HG02943 (cell line): ENCODE measurements at regions not wholly inside any gene's neighbourhood (a gene's known extent, or its start where the extent isn't known, plus 50 kb on each side); places are given as distances from the start of the nearest gene placed in this dataset.
"Not testable (repeated sequence)": the region's sequence is repeated elsewhere in the genome, so short reads cannot be mapped to it uniquely, and the experiment has no call there.

Source experiments
- ATAC-seq: cut with Tn5 transposase; IDR thresholded peaks from one replicate; pipeline ENCODE4 v1.9.1; 2021; ENCODE audit warnings: mild to moderate bottlenecking, low read depth, moderate library complexity; ENCODE audit not compliant: unreplicated experiment

DNA sequence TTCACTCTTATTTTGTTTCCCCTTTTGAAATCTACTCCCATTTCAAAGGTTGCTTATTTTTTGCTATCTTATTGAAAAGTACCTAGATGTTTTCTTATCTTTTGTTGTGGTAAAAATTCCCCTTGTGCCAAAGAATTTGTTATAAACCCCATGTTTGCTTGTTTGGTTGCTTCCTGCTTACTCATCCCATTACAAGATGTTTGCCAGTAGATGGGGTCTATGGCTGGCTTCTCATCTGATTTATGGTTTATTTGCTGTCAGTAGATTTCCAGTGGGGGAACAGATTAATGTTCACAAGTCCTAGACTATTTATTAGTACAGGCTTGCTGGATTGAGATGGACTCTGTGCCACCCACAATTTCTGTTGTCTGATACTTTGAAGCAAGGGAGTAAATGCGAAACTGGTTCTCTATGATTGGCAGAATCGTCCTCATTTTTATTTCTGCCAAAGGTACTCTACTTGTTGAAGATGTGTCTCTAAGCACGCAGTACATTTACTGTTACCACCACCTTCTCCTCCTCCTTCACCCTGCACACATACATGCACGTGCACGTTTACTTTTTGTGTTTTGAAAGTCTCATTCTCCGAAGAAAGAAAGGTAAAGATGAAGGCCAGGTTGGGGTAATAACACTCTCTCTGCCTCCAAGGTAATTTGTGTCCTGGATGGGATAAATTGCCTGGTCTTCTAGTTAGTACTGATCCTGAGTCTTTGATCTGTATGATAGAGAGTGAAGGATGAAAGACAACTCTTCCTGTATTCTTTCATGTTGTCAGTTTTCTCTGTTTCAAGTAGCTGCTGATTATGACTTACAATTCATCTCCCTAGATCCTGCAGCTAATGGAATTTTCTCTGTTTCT is 117.2 kb upstream of the ATP2B1 start:
- ATAC-seq, result no peak

DNA sequence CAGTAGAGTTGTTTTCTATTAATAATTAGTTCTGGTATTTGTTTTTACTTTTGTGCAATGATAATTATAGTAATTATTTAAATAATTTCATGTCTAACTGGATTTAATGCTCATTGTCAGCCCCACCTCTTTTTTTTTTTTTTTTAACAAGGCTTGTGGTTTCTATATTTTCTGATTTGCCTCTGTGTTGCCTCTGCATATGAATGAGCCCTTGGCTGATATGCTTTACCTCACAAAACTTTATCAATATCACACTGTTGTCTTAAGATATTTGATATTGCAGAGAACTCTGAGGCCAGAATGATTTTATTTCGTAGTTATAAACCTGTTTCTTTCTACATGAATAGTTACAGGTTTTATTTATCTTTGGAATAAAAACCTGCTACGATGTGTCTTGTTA is 116.2 kb upstream of the ATP2B1 start:
- ATAC-seq, result no peak

DNA sequence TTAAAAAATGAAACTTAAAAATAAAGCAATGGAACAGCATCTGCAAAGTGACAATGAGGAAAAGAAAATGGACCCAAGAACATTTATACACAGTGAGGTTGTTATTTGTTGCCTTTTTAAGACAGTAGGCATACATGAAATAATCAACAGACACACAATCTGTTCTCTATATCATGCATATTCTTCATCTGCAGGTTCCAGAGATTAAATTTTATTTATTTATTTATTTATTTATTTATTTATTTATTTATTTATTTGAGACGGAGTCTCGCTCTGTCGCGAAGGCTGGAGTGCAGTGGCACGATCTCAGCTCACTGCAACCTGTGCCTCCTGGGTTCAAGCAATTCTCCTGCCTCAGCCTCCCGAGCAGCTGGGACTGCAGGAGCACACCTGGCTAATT is 114.4 kb upstream of the ATP2B1 start:
- not testable (repeated sequence) for ATAC-seq

DNA sequence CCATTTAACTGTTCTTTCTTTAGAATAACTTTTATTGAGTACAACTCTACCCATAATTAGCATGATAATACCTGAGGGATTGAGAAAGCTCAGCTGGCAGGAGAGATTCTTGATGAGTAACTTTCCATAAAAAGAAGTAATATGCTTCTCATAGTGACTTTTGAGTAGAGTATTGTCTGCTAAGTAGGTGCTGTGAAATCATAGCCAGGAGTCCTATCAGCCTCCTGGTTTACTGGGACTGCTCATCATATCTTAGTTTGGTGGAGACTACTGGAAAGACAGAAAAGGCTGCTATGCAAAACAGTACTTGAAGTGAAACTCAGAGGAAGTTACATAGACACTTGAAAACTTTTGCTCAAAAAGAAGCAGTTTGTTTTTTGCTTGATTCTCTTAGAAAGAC is 113.3 kb upstream of the ATP2B1 start:
- ATAC-seq, result no peak

DNA sequence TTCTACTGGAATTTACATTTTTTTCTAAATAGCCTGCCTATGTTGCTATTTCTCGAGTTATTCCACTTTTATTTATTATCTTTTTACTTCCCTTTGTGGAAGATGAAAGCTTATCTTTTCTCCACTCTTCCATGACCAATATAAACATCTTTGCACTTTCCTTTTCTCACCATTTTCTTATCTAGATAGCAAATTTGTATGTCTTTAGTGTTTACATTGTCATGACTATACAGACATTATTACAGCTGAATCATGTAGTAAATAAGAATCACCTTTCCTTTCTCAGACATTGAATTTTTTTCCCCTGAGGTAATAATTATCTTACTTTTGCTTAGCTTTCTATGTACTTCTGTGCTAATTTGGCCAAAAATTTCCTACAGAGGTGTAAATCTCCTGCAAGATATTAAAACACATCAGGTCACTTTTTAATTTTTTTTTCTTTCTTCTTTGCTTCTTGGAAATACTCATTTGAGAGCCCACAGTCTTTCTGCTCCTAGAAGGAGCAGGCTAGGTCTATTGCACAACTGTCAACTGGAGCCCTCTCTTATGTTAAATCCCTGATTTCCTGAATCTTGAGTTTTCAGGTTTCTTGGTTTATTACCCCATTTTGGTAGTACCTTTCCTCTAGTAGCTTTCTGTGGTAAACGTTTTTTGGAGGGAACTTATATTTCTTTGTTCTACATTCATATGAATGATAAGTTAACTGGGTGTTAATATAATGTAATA is 109.0 kb upstream of the ATP2B1 start:
- no peak for ATAC-seq

DNA sequence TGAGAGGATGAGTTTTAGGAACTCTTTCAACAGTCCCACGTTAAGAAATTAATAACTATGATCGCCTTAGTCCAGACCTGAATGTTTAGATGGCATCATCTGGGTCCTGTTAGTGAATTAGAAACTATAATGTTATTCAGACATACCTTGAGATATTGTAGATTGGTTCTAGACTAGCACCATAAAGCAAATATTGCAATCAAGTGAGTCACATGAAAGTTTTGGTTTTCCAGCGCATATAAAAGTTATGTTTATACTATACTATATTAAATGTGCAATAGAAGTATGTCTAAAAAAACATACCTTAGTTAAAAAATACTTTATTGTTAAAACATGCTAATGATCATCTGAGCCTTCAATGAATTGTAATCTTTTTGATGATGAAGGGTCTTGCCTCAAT is 106.6 kb upstream of the ATP2B1 start:
- no peak for ATAC-seq

DNA sequence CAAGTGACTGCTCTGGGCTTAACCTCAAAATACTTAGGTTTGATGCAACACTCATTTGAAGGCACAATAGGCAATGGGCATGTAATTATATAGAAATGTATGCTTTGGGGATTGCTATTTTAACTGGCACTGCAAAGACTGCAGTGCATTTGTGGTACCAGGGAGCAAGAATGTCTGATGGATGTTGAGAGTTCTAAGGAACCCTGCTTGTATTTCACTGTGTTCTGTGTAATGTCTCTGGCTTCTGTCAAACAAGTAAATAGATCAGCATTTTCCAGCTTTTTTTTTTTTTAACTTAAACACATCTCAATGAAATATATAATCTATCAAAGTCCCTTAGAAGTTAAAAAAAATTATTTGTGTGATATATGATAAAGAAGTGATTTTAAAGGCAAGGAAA is 94.8 kb upstream of the ATP2B1 start:
- ATAC-seq, result no peak

DNA sequence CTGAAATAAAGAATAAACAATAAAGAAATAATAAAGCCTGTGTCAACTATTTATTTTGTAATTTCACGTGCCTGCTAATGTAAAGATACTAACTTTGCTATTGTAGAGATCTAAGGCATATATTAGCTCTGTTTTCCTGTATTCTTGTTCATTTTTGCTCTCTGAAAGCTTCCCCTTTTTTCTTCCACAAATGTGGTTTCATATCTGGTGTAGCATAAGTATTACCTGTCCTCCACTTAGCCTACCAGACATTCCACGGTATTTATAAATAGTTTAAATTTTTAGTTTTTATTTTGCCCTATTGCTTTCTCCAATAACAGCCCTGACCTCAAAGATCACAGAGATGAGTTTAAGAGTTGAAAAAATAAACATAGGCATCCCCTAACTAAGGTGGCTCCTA is 92.6 kb upstream of the ATP2B1 start:
- no peak for ATAC-seq

DNA sequence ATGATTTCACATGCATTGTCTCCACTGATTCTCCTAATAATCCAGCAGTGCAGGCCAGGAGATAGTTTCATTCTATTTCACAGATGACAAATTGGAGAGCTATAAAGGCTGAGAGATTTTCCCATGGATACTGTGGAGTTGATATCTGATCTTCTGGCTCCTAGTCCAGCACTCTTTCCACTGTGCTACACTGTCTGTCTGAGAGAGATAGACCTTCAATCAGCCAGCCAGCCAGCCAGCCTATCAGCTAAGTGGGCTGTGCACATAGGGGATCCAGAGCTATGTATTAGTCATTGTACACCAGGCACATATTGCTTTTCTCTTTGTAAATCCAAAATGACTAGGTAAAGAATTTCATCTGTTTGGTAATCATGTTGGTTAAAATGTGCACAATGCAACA is 91.8 kb upstream of the ATP2B1 start:
- no peak for ATAC-seq

DNA sequence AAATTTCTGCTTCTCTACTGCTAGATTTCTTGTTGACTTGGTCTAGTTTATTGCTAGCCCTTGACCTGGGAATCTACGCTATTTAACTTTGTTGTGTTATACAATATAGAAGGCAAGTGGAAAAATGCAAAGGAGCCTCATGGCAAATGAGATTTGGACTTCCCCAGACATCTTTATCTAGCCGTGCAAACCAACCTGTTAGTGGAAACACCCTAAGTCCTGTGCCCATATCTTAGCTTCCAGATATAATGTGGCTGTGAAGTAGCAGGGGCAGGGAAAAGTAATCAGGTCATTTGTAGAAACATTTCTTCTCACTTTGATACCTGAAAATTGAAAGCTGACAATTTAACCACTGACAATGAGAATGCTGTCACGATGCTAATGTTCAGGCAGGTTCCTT is 90.7 kb upstream of the ATP2B1 start:
- no peak for ATAC-seq

DNA sequence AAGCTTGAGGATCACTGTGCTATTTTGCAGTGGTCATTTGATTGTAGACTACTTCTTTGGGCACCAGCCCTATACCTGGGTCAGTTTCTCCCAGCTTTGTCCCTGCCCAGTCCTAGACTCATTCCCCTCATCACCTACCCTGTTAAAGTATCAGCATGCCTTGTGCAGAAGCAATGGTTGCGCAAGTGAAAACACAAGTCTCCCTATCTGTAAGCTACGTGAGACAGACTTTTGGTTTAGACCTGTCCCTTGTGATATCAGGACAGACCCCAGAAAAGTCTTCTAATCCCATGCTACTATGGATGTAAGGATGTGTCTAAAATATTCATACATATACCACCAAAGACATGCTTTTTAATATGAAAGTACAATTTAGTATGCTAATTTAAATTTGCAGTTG is 88.8 kb upstream of the ATP2B1 start:
- ATAC-seq, result no peak

DNA sequence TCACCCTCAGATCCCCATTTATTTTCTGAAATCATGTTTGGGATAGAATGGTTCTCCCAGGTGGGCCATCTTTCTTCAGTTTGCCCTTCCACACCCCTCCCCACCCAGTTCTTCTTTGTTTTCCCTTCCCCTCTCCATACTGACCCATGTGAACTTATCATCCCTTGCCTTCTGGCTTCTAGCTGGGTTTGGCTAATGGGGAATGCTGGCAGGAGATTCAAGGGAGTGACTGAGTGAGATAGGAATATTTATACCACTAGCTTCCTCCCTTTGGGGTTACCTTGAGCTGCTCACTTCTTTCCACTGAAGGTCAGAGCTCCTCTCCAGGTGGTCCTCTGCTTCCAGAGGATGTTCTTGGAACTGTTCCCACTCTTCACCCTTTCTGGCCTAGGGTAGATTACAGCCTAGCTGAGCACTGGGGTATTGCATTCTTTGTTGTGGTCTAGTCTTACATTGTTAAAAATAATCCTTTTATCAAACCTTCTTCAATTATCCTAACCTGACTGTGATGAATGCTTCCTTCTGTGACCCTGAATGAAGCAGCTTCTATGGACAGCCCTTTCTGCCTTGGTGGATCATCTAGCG is 88.3 kb upstream of the ATP2B1 start:
- ATAC-seq, result no peak

DNA sequence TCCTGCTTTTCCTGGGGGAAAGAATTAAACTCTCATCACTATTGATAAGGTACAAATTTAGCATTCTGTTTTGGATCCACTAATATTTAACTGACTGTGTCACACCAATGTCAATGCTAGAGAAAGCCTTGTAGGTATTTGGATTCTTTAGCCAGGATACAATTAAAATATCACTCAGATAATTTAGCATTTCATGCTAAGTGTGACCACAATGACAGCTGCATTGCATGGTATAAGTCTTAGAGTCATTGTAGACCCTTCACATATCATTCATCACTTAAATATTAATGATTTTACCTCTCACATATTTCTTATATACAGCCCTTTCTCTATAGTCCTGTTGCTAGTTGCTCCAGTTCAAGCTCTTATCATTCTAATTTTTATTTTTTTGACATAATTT is 85.3 kb upstream of the ATP2B1 start:
- ATAC-seq, result no peak

DNA sequence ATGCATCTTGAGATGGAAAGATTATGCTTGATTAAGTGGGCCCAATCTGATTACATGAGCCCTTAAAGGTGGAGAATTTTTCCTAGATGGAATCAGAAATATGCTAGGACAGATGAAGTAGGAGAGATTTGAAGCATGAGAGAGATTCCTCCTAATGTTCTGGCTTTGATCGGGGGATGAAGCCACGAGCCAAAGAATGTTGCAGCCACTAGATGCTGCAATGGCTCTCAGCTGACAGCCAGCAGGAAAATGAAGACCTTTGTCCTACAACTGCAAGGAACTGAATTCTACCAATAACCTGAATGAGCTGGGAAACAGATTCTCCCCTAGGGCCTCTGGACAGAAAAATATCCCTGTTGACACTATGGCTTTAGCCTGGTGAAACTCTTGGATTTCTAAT is 82.6 kb upstream of the ATP2B1 start:
- ATAC-seq, result no peak

DNA sequence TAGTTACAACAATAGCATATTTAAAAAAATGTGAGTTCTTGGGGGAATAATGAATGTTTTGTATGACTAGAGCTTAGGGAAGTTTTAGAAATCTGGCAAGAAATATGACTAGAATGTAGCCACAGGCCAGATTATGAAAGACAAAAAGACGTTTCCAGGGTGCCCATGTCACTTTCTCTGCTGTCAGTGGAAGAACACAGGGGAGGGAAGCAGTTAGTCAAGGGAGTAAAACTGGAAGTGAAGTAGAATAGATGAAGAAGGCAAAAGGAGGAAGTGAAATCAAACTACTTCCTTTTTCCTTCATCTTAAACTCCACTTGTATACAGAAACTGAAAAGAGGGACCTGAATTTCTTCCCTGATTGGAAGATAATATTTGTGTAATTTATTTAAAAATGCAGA is 81.2 kb upstream of the ATP2B1 start:
- no peak for ATAC-seq

DNA sequence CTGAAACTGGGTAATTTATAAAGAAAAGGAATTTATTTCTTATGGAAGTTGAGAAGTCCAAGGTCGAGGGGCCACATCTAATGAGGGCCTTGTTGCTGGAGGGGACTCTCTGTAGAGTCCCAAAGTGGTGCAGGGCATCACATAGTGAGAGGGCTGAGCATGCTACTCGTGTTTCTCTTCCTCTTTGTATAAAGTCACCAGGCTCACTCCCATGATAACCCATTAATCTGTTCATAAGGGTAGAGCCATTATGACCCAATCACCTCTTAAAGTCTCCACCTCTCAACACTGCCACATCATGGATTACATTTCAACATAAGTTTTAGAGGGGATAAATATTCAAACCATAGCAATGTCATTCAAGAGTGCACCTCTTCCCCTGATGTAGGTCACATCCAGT is 79.1 kb upstream of the ATP2B1 start:
- ATAC-seq, result no peak

DNA sequence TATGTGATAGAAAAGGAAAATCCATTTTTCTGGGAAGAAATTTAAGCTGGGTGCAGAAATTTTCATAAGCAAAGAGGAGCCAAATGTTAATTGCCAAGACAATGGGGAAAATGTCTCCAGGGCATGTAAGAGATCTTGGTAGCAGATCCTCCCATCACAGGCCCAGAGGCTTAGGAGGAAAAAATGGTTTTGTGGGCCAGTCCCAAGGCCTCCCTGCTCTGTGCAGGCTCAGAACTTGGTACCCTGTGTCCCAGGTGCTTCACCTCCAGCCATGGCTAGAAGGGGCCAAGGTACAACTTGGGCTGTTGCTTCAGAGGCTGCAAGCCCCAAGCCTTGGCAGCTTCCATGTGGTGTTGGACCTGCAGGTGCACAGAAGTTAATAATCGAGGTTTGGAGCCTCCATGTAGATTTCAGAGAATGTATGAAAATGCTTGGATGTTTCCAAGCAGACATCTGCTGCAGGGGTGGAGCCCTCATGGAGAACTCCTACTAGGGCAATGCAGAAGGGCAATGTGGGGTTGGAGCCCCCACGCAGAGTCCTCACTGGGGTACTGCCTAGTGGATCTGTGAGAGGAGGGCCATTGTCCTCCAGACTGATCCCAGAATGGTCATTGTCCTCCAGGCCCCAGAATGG is 77.7 kb upstream of the ATP2B1 start:
- ATAC-seq, result no peak

DNA sequence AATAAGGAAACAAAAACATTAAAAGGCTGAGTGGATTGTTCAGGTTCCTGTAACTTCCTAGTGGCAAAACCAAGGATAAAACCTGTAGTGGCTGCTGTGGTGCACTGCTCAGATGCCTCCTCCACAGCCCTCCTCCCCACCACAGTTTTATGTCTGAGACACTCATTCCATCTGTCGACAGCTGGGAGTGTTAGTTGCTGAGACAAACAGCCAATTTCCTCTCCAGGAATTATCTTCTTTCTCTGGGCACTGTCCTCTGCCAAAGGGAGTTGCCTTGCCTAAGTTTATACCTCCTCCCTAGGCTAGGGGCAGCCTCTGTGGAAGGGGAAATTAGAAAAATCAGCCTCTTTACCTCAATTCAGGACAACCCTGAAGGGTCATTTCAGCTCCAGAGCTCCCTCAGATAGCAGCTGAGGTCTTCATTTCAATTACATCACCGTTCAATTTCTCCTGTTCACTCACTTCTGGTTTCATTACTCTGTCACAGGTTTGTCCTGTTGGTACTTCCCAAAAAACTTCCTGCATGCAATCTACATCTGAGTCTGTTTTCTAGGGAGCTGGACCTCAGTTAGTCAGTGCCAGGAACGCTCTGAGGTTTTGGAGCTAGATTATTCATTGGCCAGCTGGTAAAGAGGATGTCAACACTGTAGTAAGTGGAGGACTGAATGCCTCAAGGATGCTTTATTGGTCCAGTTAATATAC is 74.9 kb upstream of the ATP2B1 start:
- ATAC-seq, result no peak

DNA sequence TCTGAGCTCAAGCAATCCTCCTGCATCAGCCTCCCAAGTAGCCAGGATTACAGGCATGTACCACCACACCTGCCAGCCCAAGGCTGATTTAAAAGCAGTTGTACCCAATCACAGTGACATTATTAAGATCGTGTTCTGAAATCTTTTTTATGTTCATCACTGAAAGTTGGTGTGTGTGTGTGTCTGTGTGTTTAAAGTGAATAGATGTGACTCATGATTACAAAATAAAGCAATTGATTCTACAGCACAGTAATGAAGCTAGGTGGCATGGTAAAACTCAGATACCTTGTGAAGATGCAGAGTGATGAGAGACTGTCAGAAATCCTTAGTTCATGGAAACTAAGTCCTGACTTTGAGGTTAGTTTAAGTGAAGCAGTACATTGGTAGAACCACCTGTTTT is 74.2 kb upstream of the ATP2B1 start:
- no peak for ATAC-seq

DNA sequence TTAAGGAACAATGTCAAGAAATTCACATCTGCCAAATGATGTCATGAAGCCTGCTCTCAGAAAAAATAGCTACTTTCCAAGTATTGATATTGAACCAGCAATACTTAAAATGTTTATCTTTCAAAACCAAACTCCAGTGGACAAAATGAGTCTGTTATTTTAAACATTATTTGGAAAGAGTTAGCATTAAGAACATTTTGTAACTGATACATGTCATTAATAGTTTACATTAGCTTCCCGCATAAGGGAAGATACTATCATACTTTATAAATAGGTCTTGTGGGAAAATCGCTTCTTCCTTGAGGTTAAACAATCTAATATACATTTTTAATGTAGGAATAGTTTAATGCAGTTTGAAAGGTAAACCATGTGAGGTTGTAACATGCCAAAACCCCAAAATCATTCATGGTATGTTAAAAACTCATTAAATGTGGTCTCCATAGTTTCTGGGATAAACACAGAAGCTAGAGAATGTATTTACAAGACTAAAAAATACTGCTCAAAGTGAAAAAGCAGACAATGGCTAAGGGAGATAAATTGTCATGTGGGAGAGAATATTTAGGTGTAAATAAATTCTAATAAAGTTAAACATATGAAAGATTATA is 73.4 kb upstream of the ATP2B1 start:
- ATAC-seq, result no peak
